Lung (tissue), 11 donors: ENCODE measurements at regions not wholly inside any gene's neighbourhood (a gene's known extent, or its start where the extent isn't known, plus 50 kb on each side); places are given as distances from the start of the nearest gene placed in this dataset.

Experiments used
- ATAC-seq: fragments of 200-7000 bp; cut with Tn5 transposase; one replicate; pipeline ENCODE4 v1.9.1; 2020; ENCODE audit warnings: moderate number of reproducible peaks; ENCODE audit not compliant: insufficient read depth, low FRiP score
- DNase-seq, 3 donors: peaks; one replicate each; pipeline ENCODE4 v3.0.0-alpha.2; 2013 to 2017
- H3K27ac ChIP-seq, 2 donors: one replicate each; pipeline ENCODE4 v1.5.1; 2013; ENCODE audit warnings: mild to moderate bottlenecking in 2 of 2, moderate library complexity in 2 of 2, control low read depth in 1 of 2, inconsistent platforms in 1 of 2, low read depth in 1 of 2, low read length in 1 of 2
- H3K27me3 ChIP-seq, 3 donors: one replicate each; pipeline ENCODE4 v1.5.1; 2013; ENCODE audit warnings: low read length in 2 of 3; ENCODE audit not compliant: control insufficient read depth in 3 of 3, insufficient read depth in 3 of 3
- H3K36me3 ChIP-seq, 4 donors: one replicate each; pipeline ENCODE4 v1.5.1; 2013; ENCODE audit warnings: low read length in 4 of 4, mild to moderate bottlenecking in 1 of 4, moderate library complexity in 1 of 4; ENCODE audit not compliant: control insufficient read depth in 4 of 4, insufficient read depth in 4 of 4
- H3K4me1 ChIP-seq, 5 donors: one replicate each; pipeline ENCODE4 v1.5.1; 2013; ENCODE audit warnings: low read length in 5 of 5, mild to moderate bottlenecking in 2 of 5, moderate library complexity in 1 of 5; ENCODE audit not compliant: control insufficient read depth in 5 of 5, insufficient read depth in 5 of 5
- H3K4me3 ChIP-seq: one replicate; pipeline ENCODE4 v1.5.1; 2013; ENCODE audit warnings: mild to moderate bottlenecking, control low read depth, moderate library complexity
- H3K9ac ChIP-seq, 2 donors: one replicate each; pipeline ENCODE4 v1.5.1; 2013; ENCODE audit warnings: low read length in 2 of 2, control low read depth in 1 of 2; ENCODE audit not compliant: insufficient read depth in 1 of 2
- H3K9me3 ChIP-seq, 4 donors: one replicate each; pipeline ENCODE4 v1.5.1; 2013; ENCODE audit warnings: low read length in 3 of 4, mild to moderate bottlenecking in 1 of 4, moderate library complexity in 1 of 4; ENCODE audit not compliant: control insufficient read depth in 4 of 4, insufficient read depth in 3 of 4
- WGBS, 2 donors: extraction: QIAGEN DNeasy Blood & Tissue Kit; methylation state at CpG; one replicate each; pipeline ENCODE4 v1.1.7; 2013; 5-methylcytosine and 5-hydroxymethylcytosine counted together
- TF ChIP-seq, protein P1 (sequence below): IDR thresholded peaks from 2 replicates; pipeline ENCODE4 v1.5.1; 2012; ENCODE audit warnings: mild to moderate bottlenecking; ENCODE audit errors: control extremely low read depth, extremely low read depth
- donor health status: control.
- donor health status: control.
- donor health status: Bipolar disorder and iron deficiency.
- donor health status: healthy.
- donor health status: DM: yes; HTN: yes; CAD: no.

- H3K4me1 ChIP-seq: peaks cover 0 to 4% (median 0%) of the 10 kb centered on the region in 5 donors
- peaks cover 0 to 3% (median 2%) of the 10 kb centered on the region in 3 donors for H3K27me3 ChIP-seq
- H3K4me3 ChIP-seq: no peak overlapping the region
- TF ChIP-seq, protein P1, sequence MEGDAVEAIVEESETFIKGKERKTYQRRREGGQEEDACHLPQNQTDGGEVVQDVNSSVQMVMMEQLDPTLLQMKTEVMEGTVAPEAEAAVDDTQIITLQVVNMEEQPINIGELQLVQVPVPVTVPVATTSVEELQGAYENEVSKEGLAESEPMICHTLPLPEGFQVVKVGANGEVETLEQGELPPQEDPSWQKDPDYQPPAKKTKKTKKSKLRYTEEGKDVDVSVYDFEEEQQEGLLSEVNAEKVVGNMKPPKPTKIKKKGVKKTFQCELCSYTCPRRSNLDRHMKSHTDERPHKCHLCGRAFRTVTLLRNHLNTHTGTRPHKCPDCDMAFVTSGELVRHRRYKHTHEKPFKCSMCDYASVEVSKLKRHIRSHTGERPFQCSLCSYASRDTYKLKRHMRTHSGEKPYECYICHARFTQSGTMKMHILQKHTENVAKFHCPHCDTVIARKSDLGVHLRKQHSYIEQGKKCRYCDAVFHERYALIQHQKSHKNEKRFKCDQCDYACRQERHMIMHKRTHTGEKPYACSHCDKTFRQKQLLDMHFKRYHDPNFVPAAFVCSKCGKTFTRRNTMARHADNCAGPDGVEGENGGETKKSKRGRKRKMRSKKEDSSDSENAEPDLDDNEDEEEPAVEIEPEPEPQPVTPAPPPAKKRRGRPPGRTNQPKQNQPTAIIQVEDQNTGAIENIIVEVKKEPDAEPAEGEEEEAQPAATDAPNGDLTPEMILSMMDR: no peak
- no peaks in the 10 kb centered on the region for H3K36me3 ChIP-seq
- H3K9me3 ChIP-seq: no peaks in the 10 kb centered on the region
- DNase-seq (no peak), ATAC-seq (no peak)
- WGBS, 2 donors: 91 to 92% methylated on average over 6 of the region's 6 CpGs
- no peak overlapping the region for H3K27ac ChIP-seq
- no peak overlapping the region for H3K9ac ChIP-seq
Observed at GRCh38 chr10:2296179-2296891, 559.0 kb upstream of the ADARB2 start.

- ATAC-seq (no peak), DNase-seq (no peak)
- WGBS, 2 donors: 61 to 64% methylated on average over 8 of the region's 8 CpGs
- Histone ChIP-seq H3K4me1 (no peaks in the 10 kb centered on the region), H3K27ac (no peak overlapping the region), H3K9ac (no peak overlapping the region), H3K9me3 (no peaks in the 10 kb centered on the region), H3K36me3 (no peaks in the 10 kb centered on the region), H3K27me3 (peaks cover 0 to 3% (median 2%) of the 10 kb centered on the region in 3 donors), H3K4me3 (no peak overlapping the region)
- TF ChIP-seq, protein P1: no peak
Observed at GRCh38 chr10:2294739-2295138, 557.4 kb upstream of the ADARB2 start.

DNA sequence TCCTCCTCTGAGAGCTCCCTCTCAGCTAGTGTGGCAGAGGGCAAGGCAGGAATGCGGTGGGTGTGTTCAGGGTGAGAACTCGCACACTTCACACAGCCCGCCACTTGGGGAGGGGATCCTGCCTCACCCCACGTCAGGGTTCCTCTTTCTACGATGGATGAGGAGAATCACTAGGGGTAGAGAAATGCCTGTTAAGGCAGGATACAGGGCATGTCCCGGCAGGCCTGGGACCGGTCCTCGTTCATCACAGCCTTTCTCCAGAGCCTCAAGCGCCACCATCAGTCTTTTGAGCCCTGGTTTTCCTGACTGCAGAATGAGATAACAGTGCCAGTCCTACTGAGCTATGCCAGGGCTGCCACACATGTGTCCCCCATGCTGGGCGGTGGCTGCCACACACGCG, 546.7 kb upstream of the ADARB2 start:
- Histone ChIP-seq H3K27ac (no peak overlapping the region), H3K4me3 (no peak overlapping the region), H3K4me1 (peaks cover 0 to 11% (median 0%) of the 10 kb centered on the region in 5 donors), H3K9ac (no peak overlapping the region), H3K27me3 (no peaks in the 10 kb centered on the region), H3K36me3 (no peaks in the 10 kb centered on the region), H3K9me3 (peaks cover 0 to 3% (median 0%) of the 10 kb centered on the region in 4 donors)
- TF ChIP-seq, protein P1: no peak
- WGBS, 2 donors: 58 to 63% methylated on average over 12 of the region's 12 CpGs
- no peak for DNase-seq
- ATAC-seq: no peak

DNA sequence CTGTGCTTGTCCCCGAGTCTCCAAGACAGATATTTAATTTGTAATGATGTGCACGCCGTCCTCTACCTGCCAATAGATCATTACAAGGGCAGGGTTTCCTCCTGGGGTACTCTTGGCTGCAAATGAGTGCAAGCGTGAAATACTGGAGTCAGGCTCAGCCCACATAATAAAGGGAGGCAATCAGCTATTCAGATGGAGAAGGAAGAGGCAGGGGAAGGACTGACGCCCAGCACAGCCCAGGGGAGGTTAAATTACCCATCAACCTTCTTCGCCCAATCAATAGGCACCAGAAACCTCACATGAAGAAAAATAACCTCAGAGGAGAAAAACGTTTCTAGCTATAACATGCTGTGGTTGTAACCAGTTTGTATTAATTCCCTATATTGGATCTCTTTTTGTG, 544.9 kb upstream of the ADARB2 start:
- Histone ChIP-seq H3K4me3 (no peak overlapping the region), H3K4me1 (peaks cover 0 to 23% (median 0%) of the 10 kb centered on the region in 5 donors), H3K9ac (no peak overlapping the region), H3K36me3 (no peaks in the 10 kb centered on the region), H3K27ac (no peak overlapping the region), H3K9me3 (peaks cover 0 to 3% (median 0%) of the 10 kb centered on the region in 4 donors), H3K27me3 (no peaks in the 10 kb centered on the region)
- 65 to 69% methylated on average over 7 of the region's 7 CpGs for WGBS, 2 donors
- no peak for ATAC-seq
- DNase-seq: no peak
- TF ChIP-seq, protein P1: no peak
